GM19239 (cell line): ENCODE measurements at regions not wholly inside any gene's neighbourhood (a gene's known extent, or its start where the extent isn't known, plus 50 kb on each side); places are given as distances from the start of the nearest gene placed in this dataset.

ENCODE experiments used
- DNase-seq: peaks from one replicate; pipeline ENCODE4 v3.0.0; 2011; ENCODE audit warnings: low spot score; ENCODE audit not compliant: insufficient read length
- FAIRE-seq: peaks from 2 replicates; lab custom pipeline; 2011; peaks lifted over from hg19 to GRCh38; lab: Jason Lieb, UNC

DNA sequence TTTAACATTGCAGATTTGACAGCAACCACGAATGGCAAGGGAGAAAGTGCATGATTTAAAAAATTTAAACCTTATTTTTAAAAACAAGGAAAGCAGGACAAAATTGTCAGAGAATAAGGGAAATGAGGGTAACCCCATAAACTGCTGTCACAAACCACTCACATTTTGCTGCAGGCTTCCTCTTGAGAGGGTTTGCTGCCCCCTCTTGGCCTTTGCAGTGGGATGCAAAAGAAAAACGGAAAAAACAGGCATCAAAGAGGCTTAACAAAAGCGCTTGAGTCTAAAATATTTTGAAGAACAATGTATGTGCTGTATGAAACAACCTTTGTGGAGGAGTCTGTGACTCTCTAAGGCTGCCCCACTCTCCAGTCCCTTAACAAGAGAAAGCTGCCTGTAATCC, 91.6 kb downstream of the TMX3 start:
- FAIRE-seq (peak; percentile 64), DNase-seq (peak; percentile 9)

DNA sequence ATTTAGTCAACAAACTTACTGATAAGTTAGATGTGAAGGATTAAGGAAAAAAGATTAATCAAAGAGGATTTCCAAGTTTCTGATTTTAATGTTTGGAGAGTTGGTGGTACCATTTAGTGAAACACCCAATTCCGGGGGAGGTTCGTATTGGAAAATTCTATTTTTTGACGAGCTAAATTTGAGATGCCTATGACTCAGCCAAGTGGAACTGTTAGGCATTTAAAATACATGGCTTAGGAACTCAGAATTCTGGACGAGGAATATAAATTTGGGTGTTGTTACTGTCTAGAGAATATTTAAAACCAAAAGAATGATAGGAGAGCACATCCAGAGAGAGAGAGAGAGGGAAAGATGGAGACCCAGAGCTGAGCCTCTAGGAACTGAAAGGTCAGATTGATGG, 103.6 kb downstream of the TMX3 start:
- no peak for FAIRE-seq
- DNase-seq = no peak

DNA sequence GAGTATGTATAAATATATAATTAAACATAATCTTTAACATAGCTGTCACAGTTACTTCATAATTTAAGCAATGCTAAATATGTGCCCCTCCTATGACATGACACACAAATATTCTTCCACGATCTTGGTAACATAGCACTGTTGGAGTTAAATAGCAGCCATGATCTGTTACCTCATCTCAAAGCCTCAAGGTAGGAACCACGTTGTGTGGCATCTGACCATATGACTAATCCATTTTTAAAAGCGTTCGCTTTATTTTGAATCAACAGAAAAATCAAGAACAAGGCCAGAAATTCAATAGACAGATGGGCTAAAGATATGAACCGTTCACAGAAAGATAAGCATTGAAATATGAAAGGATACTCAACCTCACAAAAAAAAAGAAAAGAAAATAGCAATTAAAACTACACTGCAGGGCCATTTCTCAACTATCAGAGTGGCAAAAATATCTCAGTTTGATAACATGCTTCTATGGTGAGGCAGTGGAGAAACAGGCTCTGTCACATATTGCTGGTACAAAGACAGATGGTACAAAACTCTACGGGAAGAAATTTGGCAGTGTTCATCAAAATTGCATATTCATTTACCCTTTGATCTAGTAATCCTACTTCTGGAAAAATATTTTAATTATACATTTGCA, 105.9 kb downstream of the TMX3 start:
- DNase-seq = no peak
- no peak for FAIRE-seq

DNA sequence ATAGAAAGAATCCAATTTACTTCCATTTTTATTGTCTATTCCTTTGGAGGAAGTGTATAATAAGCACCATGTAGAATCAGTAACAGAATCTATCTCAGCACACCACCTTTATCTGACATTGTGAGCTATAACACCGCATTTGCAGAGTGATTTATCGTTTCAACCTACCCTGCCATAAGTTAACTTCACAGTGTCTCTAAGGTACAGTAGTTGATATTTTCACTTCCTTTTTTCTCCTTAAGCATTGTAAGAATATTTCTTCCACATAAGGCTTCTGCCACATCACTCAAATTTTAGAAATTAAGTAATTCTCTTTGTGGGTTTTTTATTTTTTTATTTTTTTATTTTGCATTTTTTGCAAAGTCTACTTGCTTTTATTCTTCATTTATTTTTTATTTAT, 107.1 kb downstream of the TMX3 start:
- DNase-seq (no peak), FAIRE-seq (no peak)

DNA sequence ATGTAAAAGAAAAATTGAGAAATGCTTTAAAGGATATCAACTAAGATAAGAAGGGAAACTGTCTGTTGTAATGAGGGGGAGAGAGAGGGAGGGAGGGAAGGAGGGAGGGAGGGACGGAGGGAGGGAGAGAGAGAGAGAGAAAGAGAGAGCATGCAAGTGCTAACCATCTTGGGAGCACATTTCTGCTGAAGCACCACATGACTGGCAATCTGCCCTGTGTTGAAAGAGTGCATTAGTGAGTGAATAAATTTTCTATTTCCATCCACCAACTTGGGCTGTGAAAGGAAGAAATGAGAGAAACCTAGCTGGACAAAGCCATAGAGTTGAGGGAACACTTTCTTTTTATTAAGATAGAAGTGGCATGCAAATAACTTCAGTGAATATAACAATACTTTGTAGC, 110.7 kb downstream of the TMX3 start:
- FAIRE-seq (no peak), DNase-seq (no peak)

DNA sequence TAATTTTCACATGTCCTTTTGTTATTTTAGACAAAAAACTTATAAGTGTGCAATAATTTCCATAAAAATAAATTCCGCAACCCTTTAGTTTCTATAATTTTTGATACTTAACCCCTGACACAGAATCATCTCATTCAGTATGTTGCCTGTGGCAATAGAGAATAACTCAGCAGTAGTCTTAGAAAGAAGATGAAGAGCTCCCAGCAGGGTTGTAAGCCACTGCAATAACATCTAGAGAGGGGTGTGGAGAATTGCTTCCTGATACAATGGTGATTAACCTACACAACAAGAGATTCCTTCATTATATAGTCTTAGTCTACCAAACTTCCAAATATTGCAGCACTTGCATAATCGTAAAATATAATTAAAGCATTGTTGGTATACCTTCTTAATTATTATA, 118.9 kb downstream of the TMX3 start:
- DNase-seq (no peak), FAIRE-seq (no peak)

DNA sequence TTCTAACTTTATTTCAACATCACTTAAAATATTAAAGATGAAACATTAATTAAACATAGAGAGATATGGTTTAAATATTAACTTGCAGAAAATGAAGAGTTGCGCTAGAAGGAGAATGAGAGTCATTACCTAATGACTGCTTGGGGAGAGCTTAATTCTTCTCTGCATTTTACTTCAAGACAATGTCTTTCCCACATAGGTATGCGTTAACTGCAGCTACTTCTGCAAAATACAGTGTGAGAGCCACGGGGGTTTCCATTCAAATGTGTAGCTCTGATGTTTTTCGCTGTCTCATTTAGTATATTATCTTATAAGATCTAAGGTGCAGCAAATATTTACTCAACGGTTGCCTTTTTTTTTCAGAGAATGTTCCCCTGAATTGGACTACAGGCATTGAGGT, 126.7 kb downstream of the TMX3 start:
- DNase-seq (no peak), FAIRE-seq (no peak)

DNA sequence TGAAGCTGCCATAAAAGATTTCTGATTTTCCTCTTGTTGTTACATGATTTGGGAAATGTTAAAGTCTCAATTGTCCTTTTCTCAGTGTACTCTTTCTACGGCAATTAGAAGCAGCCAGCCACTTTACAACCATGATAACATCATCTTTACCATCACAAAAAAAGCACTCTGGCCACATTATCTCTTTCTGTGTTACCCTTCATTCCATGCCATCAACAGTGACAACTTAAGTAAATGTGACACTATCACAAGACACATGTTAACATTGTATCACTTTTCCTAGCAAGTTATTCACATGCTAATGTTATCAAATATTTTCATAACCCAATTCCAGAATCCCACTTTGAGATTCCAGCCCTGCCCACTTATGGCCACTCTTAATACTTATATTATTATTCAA, 131.2 kb downstream of the TMX3 start:
- FAIRE-seq (no peak), DNase-seq (no peak)

DNA sequence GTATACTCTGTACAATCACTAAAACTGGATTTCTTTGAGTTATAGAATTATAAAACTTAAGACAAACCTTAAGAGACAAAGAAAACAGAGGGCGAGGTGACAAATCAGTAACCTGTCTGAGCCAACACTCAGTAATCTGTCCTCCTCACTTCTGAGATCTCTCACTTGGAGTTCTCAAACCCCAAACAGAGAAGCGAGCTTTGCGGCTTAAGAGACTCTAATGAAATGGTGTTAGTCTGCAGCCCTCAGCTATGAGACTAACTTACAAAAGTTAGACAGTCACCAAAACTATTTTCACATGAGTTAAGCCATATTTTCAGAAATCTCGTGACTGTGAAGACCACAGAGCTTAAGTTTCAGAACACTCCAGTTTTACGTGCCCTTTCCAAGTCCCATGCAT, 140.6 kb downstream of the TMX3 start:
- DNase-seq = no peak
- FAIRE-seq = no peak

DNA sequence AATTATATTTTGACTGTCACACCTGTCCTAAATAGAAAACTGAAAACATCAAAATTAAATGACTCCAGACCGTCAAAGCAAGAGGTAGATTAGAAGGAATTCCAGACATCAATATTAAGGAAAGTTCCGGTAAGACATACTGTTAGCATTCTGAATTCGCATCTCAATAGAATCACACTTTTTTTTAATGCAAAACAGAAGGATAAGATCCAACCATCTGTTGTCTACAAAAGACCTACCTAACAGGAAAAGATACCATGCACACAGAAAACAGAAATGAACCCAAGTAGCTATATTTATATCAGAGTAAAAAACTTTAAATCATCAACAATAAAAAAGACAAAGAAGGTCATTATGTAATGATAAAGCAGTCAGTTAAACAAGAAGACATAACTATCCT, 145.0 kb downstream of the TMX3 start:
- FAIRE-seq (no peak), DNase-seq (no peak)

DNA sequence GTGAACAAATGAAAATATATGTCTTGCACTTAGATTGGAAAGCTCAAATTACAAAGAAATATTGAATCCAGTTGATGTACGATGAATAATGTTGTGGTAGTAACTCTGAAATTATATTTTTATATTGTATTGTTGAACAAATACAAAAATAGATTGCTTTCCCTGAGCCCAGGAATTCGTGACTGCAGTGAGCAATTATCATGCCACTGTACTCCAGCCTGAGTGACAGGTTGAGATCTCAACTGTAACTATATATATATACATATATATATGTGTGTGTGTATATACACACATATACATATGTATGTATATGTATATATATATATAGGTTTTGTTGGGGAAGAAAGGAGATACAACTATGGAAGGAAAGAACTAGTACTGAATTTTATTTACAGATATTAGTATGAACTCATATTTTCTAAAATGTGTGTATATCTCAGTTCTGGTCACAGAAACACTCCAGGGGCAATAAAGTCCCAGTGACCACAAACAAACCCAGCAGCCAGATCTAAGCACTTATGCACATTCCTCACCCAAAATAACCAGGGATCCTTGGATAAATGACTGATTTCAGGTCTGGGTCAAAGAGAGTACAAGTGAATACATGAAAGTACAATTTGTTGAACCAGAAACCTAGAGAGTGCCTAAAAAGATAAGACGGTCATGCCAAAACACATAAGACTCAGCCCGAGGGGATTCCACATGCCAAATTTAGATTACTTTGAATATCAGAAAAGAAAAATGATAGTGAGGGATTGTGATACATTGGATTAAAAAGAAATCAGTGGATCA, 146.3 kb downstream of the TMX3 start:
- no peak for DNase-seq
- no peak for FAIRE-seq

DNA sequence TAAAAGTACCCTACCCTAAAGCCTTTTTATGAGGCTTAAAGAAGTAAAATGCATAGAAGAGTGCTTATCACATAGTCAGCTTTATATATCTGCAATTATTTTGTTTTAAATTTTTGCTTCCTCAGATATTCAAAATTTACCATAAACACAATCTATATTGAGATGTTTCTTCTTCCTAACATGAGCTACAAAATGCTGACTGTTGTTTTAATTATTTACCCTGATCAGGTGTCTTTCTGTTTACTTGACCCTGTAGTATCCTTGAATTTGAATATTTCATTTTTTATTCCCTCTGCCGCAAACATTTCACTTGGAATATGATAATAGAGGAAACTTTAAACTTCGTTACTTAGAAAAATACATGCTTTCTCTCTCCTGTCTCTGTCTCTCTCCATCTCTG, 147.9 kb downstream of the TMX3 start:
- FAIRE-seq (no peak), DNase-seq (no peak)

DNA sequence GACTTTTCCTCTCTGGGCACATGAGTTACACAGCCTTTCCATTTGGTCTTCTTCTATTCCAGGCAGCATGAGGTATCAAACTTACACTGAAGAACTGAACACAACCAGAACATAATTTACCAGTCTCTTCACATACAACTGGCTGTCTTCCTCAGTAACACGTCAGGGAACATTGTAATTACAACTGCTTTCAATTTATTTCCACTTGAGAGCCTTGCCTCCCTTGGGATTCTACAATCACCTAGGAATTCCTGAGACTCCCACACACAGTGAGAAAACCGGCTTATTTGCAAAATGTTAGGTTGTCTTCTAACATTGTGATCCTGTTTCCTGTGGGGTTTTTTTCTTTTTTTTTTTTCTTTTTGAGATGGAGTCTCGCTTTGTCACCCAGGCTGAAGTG, 149.9 kb downstream of the TMX3 start:
- FAIRE-seq (no peak), DNase-seq (no peak)

DNA sequence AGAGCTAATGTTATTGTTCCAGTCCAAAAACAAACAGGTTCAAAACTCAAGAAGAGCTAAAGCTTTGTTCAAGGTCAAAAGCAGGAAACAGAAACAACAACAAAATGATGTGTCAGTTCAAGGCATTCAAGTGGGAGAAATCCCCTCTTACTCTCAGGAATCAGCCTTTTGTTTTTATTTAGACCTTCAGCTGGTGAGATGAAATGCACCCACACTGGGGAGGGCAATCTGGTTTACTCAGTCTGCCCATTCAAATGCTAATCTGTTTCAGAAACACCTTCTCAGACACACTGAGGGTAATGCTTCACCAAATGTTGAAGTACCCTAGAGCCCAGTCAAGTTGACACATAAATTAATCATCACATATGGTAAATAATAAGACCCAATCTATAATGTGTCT, 150.6 kb downstream of the TMX3 start:
- FAIRE-seq (no peak), DNase-seq (no peak)

DNA sequence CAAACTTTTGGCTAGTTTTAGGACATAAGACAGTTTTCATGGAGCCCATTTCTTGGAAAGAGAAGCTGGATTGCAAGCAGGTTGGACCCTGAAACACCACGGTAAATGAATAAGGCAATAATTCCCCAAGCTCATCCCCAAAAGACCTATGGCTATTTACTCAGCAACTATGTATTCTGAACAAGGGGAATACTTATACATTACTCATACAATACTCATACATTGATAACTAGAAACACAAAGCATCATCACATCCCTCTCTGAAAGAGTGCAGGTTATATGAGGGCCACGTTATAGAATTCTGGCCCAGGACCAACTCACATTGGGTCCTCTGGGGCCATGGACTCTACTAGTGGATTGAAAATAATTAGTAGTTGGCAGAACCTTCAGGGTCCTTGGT, 154.8 kb downstream of the TMX3 start:
- no peak for FAIRE-seq
- DNase-seq = no peak

DNA sequence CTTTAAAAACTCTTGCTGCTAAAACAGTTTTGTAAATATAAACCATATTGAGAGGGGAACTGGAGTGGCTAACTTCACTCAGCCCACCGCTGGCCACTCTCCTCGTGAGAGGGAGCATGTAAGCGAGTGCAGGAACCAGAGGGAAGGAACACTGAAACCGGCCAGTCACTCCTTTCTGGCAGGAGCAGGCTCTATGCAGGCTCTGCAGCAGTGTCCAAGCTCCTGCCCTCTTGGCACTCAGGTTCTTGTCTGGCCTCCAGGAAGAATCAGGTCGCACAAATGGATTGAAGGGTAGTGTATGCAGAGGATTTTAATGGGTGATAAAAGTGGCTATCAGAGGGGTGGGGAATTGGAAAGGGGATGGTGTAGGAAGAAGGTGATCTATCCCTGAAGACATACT, 157.7 kb downstream of the TMX3 start:
- no peak for FAIRE-seq
- no peak for DNase-seq

DNA sequence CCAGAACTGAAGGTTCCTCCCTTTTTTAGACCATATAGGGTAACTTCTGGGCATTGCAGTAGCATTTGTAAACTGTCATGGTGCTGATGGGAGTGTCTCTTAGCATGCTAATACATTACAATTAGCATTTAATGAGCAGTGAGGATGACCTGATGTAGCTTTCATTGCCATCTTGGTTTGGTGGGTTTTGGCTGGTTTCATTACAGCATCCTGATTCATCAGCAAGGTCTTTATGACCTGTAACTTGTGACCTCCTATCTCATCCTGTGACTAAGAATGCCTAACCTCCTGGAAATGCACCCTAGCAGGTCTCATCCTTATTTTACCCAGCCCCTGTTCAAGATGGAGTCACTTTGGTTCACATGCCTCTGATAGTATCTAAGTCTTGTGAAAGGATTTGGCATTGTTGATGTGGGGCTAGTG, 159.0 kb downstream of the TMX3 start:
- FAIRE-seq (no peak), DNase-seq (no peak)

DNA sequence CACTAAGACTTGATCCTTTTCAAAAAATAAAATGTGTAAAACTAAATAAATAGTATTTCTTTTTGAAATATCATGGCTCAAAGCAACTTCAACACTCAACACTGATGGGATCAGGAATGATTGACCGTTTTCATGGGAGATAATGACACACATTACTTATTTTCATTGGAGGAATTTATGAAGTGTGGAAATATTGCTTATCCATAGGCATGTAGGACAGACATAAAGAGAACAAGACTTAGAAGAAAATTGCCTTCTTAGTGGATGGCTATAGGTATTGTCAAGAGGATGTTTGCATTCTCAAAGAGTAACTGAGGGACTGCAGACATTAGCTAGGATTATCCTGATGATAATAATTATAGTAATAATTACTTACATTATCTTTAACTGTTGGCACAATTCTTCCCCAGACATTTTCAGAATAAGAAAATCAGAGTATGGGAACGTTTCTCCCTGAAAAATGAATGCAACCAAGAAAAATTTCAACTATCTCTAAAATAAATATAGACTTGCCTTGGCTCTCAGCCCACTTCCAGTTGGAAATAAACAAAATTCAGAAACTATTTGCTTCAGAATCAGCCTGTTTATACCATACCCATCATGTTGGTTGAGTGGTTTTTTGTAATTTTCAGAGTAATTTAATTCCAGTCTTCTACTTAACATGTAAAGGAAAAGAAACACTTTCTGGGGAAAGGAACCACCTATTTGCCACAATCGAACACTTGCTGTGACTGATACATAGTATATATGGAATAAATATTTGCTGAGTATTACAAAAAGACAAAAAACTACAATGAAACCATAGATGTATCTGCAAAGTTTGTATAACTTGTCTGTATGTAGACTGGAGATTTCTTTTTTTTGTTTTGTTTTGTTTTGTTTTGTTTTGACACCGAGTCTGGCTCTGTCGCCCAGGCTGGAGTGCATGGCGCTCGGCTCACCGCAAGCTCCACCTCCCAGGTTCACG, 165.7 kb downstream of the TMX3 start:
- DNase-seq (no peak), FAIRE-seq (no peak)

DNA sequence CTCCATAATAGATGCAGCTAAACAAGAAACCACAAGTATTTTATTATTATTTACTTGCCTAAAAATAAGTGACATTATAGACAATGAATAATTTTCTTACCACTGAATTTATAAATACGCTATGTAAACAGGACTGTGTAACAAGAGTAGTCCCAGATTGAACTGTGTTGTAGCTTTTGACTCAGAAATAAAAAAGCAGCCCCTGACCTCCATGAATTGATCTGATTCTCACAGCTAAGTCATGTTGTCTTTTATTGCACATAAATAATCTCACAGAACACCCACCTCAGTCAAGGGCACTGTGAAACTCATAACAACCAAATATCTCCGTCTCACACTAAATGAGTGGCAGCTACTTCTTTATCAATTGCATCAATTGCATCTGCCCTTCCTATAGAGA, 171.6 kb downstream of the TMX3 start:
- no peak for FAIRE-seq
- DNase-seq = no peak

DNA sequence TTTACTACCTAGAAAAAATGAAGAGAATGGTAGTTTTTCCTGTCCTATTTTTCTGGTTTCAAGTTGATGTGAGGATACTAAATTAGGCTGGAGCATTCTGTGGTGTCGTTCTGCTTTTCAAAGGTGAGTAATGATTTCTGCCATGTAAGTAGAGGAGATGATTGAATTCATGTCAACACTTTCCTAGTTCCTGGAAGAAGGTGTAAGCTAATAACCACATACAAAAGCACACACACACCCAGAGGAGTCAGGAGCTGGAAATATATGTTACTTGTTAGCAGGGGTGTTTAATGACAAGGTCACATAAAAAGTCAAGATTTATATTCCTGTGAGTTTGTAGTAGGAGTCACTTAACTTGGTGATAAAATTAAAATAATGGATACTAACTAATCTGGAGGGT, 172.1 kb downstream of the TMX3 start:
- DNase-seq (no peak), FAIRE-seq (no peak)

DNA sequence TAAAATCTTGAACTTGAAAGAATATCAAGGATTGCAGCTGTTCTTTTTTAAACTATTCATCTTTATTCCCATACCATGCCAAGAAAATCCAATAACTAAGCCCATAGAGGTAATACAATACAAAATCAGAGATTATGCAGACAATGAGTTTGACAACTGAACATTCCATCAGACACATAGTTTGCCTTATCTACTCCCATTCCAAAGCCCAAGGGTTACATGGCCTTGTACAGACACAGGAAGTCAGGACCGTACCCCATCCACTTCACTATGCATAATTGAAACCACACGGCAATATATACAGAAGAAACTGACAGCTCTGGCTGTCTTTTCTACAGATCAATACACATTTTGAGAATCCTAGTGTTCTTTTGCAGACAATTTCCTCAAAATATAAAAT, 181.3 kb downstream of the TMX3 start:
- FAIRE-seq = no peak
- no peak for DNase-seq
